HG03565 (cell line): ENCODE measurements at regions not wholly inside any gene's neighbourhood (a gene's known extent, or its start where the extent isn't known, plus 50 kb on each side); places are given as distances from the start of the nearest gene placed in this dataset.
"Not testable (repeated sequence)": the region's sequence is repeated elsewhere in the genome, so short reads cannot be mapped to it uniquely, and the experiment has no call there.

Experiments used
- ATAC-seq: cut with Tn5 transposase; IDR thresholded peaks from one replicate; pipeline ENCODE4 v1.9.1; 2021; ENCODE audit warnings: mild to moderate bottlenecking, moderate library complexity; ENCODE audit not compliant: unreplicated experiment

GRCh38 chr6:139699335-139699734, 324.9 kb upstream of the CITED2 start:
- no peak for ATAC-seq

DNA sequence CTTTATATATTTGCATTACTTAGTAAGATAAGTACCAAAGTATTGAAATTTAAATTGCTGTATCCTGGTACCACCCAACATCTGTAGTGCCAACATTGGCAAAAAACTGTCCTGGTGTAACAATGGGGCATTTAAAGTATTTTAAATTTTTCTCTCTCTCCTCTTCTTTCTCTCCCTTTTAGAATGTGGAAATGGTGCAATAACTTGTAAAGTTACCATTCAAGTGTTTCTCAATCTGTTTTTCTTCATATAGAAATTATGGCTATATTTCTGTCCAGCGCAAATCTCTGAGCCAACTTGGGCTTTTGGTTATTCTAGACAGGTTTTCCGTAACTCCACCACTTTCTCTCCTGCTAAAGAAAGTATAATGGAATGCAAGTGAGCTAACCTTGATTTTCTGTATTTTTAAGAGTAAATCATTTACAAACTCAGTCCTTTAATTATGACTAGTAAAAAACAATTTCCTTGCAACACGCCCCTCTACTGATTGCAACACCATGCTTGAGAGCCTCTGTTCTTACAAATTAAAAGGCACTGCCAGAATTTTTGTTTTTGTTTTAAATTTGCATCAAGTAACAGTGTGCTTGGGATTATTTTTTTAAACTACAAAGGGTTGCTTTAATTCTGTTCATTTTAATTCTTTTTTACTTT, 324.2 kb upstream of the CITED2 start:
- ATAC-seq, result no peak

DNA sequence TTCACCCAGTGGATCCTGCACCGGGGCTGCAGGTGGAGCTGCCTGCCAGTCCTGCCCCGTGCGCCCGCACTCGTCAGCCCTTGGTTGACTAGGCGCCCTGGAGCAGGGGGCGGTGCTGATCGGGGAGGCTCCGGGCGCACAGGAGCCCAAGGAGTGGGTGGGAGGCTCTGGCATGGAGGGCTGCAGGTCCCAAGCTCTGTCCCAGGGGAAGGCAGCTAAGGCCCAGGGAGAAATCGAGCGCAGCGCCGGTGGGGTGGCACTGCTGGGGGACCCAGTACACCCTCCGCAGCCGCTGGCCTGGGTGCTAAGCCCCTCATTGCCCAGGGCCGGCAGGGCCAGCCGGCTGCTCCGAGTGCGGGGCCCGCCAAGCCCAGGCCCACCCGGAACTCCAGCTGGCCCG, 323.4 kb upstream of the CITED2 start:
- ATAC-seq, result not testable (repeated sequence)

DNA sequence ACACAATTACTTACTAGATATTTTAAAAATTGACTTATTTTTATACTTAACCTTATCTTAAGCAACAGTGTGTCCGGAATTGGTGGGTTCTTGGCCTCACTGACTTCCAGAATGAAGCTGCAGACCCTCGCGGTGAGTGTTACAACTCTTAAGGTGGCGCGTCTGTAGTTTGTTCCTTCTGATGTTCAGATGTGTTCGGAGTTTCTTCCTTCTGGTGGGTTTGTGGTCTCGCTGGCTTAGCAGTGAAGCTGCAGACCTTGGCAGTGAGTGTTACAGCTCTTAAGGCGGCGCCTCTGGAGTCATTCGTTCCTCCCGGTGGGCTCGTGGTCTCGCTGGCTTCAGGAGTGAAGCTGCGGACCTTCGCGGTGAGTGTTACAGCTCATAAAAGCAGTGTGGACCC, 322.5 kb upstream of the CITED2 start:
- not testable (repeated sequence) for ATAC-seq

DNA sequence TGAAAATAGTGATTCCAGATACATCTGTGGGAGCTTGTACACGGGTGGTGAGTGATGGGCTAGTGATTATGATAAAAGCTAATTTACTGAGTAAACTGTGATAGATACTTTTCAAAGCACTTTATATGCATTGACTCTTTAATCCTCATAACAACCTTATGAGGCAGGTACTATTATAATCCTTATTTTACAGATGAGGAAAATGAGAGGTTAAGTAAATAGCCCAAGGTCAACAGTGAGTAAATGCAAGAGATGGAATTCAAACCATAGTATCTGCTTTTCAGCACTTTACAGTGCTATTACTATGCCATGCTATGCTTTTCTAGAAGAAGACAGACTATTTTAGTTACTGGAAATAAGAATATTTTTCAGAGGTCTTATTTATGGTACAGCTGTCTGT, 320.9 kb upstream of the CITED2 start:
- ATAC-seq, result no peak

- no peak for ATAC-seq
Observed at GRCh38 chr6:139693735-139694134, 319.3 kb upstream of the CITED2 start.

DNA sequence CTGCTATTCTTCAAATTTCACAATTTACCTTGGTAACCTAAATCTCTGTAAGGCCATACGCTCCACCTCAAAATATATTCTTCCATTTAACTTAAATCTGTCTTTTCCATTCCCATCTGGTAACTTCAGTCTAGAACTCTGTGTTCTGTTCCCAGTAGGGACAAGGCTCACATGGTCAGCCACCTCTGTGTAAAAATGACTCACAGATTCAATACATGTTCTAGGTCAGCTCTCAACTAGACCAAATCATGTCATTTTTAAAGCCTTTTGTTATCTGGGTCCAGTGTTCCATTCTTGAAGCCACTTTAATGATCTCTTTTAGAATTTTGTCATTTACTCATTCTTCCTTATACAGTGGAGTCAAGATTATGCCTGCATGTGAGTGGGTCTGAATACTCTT, 315.6 kb upstream of the CITED2 start:
- ATAC-seq, result no peak

DNA sequence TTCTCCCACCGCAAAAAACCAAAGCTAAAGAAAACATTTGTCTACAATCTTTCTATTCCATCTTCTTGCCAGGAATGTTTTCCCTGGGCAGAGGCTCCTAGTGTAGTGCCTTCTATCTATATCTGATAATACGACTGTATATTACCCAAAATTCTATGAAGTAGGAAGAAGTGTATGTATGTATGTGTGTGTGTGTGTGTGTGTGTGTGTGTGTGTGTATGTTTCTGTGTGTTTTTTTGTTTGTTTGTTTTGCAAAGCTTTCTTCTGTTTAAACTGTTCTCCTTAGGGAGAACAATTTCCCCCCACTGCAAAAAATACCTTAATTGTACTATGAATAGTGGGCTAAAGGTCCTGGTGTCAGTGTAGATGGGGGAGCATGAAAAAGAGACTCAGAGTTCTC, 312.6 kb upstream of the CITED2 start:
- no peak for ATAC-seq

- ATAC-seq, result no peak
Observed at GRCh38 chr6:139686308-139686707, 311.9 kb upstream of the CITED2 start.

DNA sequence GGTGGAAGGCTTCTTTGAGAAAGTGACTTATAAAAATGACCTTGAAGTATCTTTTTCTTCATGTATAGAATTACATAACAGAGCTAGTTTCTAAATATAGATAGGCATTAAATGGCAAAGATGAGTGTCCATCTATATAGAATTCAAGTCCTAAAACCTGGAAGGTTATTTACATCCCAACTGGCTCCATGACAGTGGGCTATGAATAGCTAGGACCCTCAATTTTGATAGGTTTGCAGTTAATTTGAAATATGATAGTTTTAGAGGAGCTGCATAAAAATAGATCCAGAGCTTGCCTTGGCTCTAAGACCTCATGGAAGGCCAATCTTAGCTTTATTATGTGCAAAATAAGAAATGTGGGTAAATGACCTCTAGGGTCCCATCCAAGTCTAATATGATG, 310.6 kb upstream of the CITED2 start:
- ATAC-seq, result no peak

- no peak for ATAC-seq
Observed at GRCh38 chr6:139680819-139681218, 306.4 kb upstream of the CITED2 start.

- ATAC-seq, result no peak
Observed at GRCh38 chr6:139679516-139680179, 305.2 kb upstream of the CITED2 start.

GRCh38 chr6:139676718-139677117, 302.3 kb upstream of the CITED2 start:
- ATAC-seq, result no peak

- ATAC-seq, result no peak
Observed at GRCh38 chr6:139666284-139666683, 291.8 kb upstream of the CITED2 start.

DNA sequence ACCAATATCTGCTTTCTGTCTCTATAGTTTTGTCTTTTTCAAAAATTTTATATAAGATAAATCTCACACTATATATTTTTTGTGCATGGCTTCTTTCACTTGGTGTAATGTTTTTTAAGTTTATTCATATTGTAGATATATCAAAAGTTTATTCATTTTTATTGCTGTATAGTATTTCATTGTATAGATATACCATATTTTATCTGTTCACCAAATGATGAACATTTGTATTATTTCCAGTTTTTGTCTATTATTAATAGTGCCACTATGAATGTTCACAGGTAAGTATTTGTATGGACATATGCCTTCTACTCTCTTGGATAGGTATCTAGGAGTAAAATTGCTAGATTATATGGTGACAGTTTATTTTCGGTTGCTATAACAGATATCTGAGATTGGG, 289.5 kb upstream of the CITED2 start:
- no peak for ATAC-seq

GRCh38 chr6:139659711-139660110, 285.3 kb upstream of the CITED2 start:
- no peak for ATAC-seq

GRCh38 chr6:139659196-139659595, 284.7 kb upstream of the CITED2 start:
- no peak for ATAC-seq

DNA sequence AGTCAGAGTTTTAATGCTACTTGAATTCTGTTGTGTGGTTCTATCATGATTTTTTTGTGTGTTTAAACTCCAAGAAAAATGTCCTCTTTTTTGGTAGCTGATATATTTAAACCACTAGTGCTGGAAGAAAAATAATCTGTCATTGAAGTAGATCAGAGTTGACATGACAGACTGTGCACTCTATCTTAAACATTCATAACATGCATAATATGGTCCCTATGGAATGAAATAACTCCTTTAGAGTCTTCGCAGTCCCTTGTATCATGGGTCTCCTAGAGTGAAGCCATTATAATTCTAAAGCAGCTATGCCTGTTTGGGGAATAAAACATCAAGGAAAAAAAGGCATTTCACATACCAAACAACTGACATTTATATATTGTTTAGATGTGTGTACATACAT, 282.7 kb upstream of the CITED2 start:
- ATAC-seq, result no peak

DNA sequence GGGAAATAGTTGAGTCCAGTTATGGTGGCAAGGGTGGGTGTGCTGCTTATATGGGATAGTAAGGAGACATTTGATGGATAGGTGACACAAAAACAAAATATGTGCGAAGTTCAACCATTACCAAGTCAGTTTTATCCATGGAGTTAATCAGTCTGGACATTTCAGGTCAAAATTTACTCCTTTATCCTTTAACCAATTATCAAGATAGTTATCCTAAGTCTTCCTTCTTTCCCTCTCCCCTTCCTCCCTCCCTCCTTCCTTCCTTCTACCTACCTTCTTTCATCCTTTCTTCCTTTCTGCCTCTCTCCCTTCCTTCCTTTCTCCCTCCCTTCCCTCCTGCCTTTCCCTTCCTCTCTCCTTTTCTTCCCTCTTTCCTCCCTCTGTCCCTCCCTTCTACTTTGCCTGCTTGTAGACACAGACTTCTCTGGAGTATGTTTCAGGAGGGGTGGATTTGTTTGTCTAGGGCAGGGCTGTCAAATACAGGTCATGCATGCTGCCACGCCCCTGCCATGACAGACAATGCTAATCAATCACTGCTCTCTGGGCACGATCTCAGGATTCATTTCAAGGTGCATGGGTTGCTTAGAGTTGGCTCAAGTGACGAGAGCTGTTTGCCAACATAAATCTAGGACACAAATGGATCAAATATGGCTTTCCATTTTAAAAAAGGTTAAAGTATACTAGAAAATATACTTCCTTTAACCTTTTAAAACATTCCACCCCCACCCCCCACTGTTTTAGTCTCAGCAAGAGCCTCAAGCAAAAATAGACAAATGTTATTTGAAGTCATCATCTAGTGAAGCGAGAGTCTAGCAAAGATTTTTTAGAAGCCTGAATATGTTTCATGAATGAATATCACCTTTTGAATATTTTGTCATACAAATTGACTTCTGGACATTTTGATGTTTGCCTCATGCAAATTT, 281.6 kb upstream of the CITED2 start:
- no peak for ATAC-seq

DNA sequence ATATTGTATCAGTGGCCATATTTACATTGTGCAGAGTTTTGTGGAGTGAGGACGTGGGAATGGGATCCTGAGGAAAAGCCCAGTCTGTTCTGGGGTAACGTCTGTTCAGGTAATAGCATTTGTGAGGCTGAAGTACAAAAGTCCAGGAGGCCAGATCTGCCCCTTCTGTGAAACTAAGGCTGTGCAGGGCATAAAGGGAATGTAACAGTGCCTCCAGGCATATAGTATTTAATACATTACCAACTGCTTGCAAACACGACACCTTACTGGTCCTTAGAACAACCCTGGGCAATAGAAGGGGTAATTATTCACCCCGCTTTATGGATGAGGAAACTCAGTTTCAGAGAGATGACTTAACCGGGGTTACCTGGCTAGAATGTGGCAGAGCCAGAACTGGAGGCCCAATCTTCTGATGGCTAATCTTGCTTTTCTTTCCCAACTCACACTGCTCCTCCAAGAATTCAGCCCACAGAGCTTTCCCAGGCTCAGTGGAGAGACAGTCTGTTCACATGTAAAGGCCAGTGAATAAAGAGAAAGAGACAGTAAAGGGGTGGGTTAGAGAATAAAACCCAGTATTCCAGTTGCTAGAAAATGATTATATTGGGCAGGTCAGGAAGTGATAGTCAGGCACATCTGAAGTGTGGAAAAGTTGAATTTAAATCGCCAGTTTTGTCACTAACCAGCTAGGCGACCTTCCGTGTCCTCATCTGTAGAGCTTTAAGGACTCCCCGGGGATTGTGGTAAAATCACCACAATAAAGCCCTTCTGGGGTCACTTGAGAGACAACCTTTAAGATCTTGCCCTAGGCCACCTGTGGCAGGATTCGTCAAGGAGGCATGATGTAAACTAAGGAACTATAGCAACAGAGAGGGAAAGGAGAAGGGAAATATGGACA, 280.7 kb upstream of the CITED2 start:
- ATAC-seq, result no peak

DNA sequence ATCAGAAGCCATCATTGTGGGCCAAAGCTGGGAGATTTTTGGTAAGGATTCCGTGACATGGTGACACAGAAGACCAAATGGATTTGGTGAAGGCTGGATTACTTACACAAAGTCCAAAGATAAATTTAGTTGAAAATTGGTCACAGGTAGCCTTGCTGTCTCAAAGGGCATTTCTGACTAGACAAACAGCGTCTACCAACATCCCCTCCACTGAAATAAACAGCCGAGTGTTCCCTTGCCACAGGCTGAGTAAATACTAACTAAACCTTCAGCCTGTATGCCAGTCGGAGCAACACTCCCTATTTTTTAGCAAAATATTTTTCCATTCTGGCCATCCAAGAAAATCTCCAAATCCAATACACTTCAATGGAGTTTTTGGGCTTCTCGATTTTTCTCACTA, 279.9 kb upstream of the CITED2 start:
- ATAC-seq, result no peak
